RWPE2 (cell line): ENCODE measurements at regions not wholly inside any gene's neighbourhood (a gene's known extent, or its start where the extent isn't known, plus 50 kb on each side); places are given as distances from the start of the nearest gene placed in this dataset.

Source experiments
- ATAC-seq: fragments of 200-7000 bp; cut with Tn5 transposase; 3 replicates; pipeline ENCODE4 v1.9.1; 2021; ENCODE audit warnings: low read depth
- DNase-seq: peaks from one replicate; pipeline ENCODE4 v3.0.0-alpha.2; 2020; ENCODE audit warnings: low spot score
- H3K27ac ChIP-seq: fragments of 450-650 bp; 2 replicates; pipeline ENCODE4 v1.5.1; 2017; ENCODE audit warnings: mild to moderate bottlenecking; ENCODE audit not compliant: poor library complexity, severe bottlenecking
- H3K27me3 ChIP-seq: fragments of 250-450 bp; sonication (Bioruptor Pico); 2 replicates; pipeline ENCODE4 v1.5.1; 2021; ENCODE audit warnings: mild to moderate bottlenecking, moderate library complexity; ENCODE audit not compliant: insufficient read depth, poor library complexity, severe bottlenecking
- H3K36me3 ChIP-seq: fragments of 250-450 bp; sonication (Bioruptor Pico); 2 replicates; pipeline ENCODE4 v1.5.1; 2020; ENCODE audit warnings: low read depth, mild to moderate bottlenecking, moderate library complexity
- H3K4me1 ChIP-seq: fragments of 250-450 bp; sonication (Bioruptor Pico); 2 replicates; pipeline ENCODE4 v1.5.1; 2021; ENCODE audit warnings: mild to moderate bottlenecking, moderate library complexity; ENCODE audit not compliant: insufficient read depth, poor library complexity, severe bottlenecking
- H3K4me3 ChIP-seq: fragments of 250-450 bp; sonication (Bioruptor Pico); 2 replicates; pipeline ENCODE4 v1.5.1; 2021; ENCODE audit warnings: mild to moderate bottlenecking, moderate library complexity; ENCODE audit not compliant: severe bottlenecking
- H3K9me3 ChIP-seq: fragments of 250-450 bp; sonication (Bioruptor Pico); 2 replicates; pipeline ENCODE4 v1.5.1; 2021; ENCODE audit warnings: mild to moderate bottlenecking, moderate library complexity; ENCODE audit not compliant: severe bottlenecking
- CTCF ChIP-seq: fragments of 450-650 bp; IDR thresholded peaks from one replicate; pipeline ENCODE4 v1.5.1; 2017; ENCODE audit warnings: mild to moderate bottlenecking, moderate library complexity; ENCODE audit not compliant: poor library complexity, severe bottlenecking

- Histone ChIP-seq H3K9me3 (no peaks in the 10 kb centered on the region), H3K27ac (no peak overlapping the region), H3K27me3 (no peaks in the 10 kb centered on the region), H3K4me1 (no peaks in the 10 kb centered on the region), H3K36me3 (no peaks in the 10 kb centered on the region), H3K4me3 (no peak overlapping the region)
- DNase-seq, result no peak
- no peak for ATAC-seq
- TF ChIP-seq CTCF, result no peak
Measured at GRCh38 chr2:37507703-37508102, 163.3 kb downstream of the QPCT start.

- Histone ChIP-seq H3K4me3 (no peak overlapping the region), H3K36me3 (no peaks in the 10 kb centered on the region), H3K27ac (no peak overlapping the region), H3K4me1 (no peaks in the 10 kb centered on the region), H3K27me3 (no peaks in the 10 kb centered on the region), H3K9me3 (no peaks in the 10 kb centered on the region)
- no peak for TF ChIP-seq CTCF
- DNase-seq, result no peak
- no peak for ATAC-seq
Measured at GRCh38 chr2:37512971-37513370, 158.5 kb downstream of the CDC42EP3 start.

- Histone ChIP-seq H3K4me3 (no peak overlapping the region), H3K9me3 (no peaks in the 10 kb centered on the region), H3K27ac (no peak overlapping the region), H3K4me1 (no peaks in the 10 kb centered on the region), H3K27me3 (no peaks in the 10 kb centered on the region), H3K36me3 (no peaks in the 10 kb centered on the region)
- no peak for DNase-seq
- ATAC-seq, result 0 out of 3 replicates have a peak, but pooled peaks have one; percentile 51
- no peak for TF ChIP-seq CTCF
Measured at GRCh38 chr2:37523814-37524362, 147.6 kb downstream of the CDC42EP3 start.

GRCh38 chr2:37526323-37526722 lies 145.1 kb downstream of the CDC42EP3 start:
- H3K4me3 ChIP-seq, result no peak overlapping the region
- TF ChIP-seq CTCF, result no peak
- no peaks in the 10 kb centered on the region for H3K9me3 ChIP-seq
- H3K4me1 ChIP-seq, result no peaks in the 10 kb centered on the region
- ATAC-seq (no peak), DNase-seq (no peak)
- no peak overlapping the region for H3K27ac ChIP-seq
- H3K27me3 ChIP-seq, result no peaks in the 10 kb centered on the region
- no peaks in the 10 kb centered on the region for H3K36me3 ChIP-seq

- H3K27ac ChIP-seq, result no peak overlapping the region
- no peaks in the 10 kb centered on the region for H3K9me3 ChIP-seq
- no peak for TF ChIP-seq CTCF
- no peaks in the 10 kb centered on the region for H3K4me1 ChIP-seq
- no peak overlapping the region for H3K4me3 ChIP-seq
- no peaks in the 10 kb centered on the region for H3K36me3 ChIP-seq
- no peak for DNase-seq
- H3K27me3 ChIP-seq, result no peaks in the 10 kb centered on the region
- no peak for ATAC-seq
Measured at GRCh38 chr2:37526856-37527255, 144.6 kb downstream of the CDC42EP3 start.
